Ureter (tissue), 1 donor: ENCODE measurements at regions not wholly inside any gene's neighbourhood (a gene's known extent, or its start where the extent isn't known, plus 50 kb on each side); places are given as distances from the start of the nearest gene placed in this dataset.
"Not testable (repeated sequence)": the region's sequence is repeated elsewhere in the genome, so short reads cannot be mapped to it uniquely, and the experiment has no call there.

Experiments used
- DNase-seq: peaks from one replicate; pipeline ENCODE4 v3.0.0-alpha.2; 2020; ENCODE audit warnings: low spot score
- donor health status: DM: yes; HTN: yes; CAD: no.

DNA sequence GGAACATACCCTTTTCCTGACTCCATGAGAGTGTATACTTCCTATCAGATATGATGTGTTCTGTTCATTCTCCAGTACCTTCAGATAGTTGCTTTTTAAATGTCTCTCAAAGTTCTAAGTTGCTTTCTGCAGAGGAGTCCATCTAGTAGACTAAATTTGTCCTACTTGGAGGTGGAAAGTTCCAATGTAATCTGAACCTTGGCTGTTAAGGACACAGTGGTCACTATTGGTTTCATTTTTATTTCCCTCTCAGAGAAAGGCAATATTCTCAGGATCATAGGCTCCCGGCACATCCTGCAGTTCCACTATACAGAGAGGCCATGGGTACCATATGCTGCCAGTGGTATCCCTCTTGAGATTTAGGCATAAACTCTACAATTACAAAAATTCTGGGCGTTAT lies 634.6 kb downstream of the LRRC70 start:
- DNase-seq = no peak

DNA sequence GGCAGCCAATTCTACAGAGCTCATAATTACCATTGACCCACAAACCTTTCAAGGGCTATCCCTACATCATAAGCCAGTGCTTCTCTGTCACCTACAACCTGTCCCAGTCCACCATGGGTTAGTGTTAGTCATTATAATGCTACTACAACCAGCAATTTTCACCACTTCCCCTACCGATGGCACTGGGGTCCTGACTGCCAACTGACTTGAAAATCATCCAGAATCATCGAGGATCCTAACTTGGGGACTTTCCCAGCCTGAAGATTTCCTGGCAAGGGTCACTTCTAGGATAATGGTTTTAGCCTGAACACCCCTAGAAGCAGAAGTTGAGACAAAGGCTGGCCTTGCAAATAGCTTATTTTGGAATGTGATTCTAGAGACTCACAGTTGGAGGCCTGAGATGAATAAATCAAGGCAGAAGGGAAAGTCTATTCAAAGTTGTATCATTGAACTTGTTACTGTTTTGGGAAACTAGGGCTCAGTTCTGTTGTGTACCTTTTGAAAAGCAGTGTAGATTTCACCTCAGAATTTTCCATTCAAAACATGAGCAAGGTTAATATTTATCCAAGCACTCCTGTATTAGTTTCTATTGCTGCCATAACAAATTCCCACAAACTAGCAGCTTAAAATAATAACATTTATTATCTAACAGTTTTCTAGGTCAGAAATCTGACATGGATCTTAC lies 633.0 kb downstream of the LRRC70 start:
- no peak for DNase-seq

DNA sequence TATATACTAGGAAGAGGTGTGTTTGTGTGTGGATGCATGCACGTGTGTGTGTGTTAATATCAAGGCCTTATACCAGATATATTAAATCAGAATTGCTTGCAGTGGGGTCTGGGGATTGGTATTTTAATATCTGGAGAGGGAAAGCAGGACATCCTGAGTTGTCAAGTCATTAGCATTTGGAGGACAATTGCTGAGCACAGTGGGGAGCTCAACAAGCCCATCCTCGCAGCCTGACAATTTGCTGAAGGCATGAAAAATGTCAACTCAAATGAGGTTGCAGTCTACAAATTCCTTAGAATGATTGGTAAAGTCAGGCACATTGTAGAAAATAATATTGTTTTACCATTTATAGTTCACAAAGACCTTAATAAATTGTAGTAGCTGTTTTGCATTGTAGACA lies 627.4 kb downstream of the LRRC70 start:
- DNase-seq = no peak

DNA sequence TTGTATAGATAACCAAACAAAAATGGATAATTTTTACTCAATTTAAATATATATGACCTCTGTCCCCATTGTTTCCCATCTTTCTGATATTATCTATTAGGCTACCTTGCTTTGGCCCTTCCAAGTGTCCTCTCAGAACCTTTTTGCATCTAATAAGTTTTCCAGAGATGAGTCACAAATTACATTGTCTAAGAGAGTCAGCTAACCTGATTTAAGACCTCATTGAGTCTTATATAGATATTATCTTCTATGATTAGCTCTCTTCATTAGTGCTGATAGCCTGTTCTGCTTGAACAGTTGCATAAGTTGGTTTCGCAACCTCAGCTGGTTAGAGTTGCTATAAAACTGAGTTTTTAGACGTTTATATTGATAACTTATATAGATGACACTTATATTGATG lies 623.1 kb downstream of the LRRC70 start:
- no peak for DNase-seq

DNA sequence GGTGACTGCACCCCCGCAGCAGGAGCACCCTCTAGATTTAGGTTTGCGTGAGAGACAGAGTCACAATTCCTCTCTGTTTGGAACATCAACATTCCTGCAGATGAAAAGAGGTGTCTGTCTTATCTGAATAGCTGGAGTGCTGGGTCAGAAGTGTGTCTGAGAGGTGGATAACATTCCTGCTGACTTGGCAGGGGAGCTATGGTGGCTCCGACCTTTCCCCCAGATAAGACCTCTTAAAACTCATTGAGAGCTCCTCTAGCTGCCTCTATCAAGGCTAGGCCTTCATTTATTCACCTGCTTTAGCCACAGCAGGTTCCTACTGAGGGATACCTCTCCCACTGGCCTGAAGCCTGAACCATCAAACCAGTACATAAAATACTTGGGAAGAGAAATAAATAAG lies 615.5 kb downstream of the LRRC70 start:
- DNase-seq = no peak

DNA sequence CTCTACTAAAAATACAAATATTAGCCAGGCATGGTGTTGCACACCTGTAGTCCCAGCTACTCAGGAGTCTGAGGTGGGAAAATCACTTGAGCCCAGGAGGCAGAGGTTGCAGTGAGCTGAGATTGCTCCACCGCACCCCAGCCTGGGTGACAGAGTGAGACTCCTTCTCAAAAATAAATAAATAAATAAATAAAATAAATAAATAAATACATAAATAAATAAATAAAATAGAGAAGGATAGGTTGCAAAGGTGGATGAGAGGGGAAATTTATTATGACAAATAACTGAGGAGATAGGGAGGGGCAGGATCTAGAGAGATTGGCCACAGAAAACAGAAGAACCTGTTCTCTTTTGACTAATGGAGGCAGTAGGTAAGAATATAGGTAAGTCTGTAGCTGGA lies 601.6 kb downstream of the LRRC70 start:
- DNase-seq = not testable (repeated sequence)

DNA sequence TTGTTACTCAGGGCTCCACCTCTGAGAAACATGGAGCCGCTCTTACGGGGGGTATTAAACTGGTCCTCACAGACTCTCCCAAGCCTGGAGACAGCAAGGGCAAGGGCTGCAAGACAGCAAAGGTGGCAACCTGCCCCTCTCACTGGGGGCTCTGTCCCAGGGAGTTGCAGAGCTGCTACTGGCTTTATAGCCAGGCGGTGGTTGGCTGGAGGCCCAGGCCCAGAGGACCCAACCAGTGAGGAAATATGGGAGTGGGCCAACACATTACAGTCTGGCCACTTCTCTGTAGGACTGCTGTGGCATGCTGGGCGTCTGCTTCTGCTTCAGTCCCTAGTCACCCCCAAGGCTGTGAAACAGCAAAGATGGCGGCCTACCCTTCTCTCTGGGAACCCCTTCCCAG lies 597.2 kb downstream of the LRRC70 start:
- DNase-seq = no peak

DNA sequence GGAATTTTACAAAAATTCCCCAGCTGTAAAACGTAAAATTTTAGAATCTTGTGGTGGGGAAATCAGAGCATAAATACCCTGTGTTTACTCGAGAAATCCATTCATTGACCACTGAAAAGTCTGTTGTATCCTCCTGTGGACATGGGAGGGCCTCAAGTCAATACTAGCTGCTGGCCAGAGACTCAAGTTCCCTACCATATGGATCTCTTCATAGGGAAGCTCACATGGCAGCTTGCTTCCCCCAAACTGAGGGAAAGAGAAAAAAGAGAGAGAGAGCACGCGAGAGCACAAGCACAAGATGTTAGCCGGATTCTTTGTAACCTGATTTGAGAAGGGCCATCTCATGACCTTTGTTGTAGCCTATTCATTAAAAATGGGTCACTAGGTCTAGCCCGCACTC lies 591.9 kb downstream of the LRRC70 start:
- DNase-seq = no peak

DNA sequence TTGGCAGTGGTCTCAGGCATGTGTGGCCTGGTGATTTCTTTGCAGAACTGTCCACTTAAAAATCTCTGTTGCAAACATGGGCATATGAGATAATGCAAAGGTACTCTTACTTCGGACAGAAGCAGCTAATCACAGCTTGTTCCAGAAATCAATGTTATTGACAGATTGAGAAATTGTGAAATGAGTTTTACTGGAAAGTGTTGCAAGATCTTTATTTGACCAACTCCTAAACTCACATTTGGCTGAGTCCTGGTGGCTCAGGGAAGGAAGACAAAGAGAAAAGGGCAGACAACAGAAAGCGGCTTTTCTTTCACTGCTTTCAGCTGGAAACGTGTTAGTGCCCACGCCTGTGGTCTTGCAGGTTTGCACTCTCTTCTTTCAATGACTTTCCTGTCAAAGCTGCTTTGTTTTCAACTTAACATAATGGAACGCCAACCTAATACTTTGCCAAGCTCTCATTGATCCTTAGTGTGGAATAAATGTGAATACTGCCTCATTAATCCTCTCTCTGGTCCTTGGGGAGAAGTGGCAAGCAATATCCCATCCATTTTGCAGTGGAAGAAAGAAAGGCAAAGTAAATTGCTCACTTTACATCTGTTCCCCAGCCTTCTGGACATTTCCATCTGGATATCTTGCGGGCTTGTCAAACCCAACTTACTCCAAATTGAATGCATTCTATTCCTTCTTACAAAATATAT lies 586.4 kb downstream of the LRRC70 start:
- no peak for DNase-seq

DNA sequence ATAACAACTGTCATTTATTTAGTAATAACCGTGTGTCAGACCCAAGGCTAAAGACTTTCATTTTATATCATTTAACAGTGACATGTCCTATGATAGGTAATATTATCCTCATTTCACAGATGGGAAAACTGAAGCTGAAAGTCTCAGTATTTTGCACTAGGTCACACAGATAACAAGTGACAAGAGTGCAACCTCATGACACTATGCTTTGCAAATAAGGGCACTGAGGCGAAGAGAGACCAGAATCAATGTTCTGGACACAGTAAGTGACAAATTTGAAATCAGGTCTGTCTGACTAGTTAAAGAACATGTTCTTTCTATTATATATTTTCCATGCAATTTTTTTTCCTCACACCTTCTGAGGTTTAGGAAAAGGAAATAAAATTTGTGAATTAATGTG lies 585.7 kb downstream of the LRRC70 start:
- DNase-seq = no peak

DNA sequence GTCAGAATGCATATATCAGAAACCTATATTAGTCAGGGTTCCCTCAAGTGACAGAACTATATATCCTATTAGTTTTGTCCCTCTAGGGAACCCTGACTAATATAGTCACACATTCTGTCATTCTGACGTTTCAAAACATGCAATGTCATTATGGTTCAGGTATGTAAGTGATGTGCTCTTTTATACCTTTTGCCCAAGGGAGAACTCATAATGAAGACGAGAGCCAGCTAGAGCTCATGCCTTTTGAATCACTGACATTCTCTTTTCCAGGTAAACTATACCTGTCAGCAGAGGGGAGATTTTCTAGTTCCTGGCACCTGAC lies 576.7 kb downstream of the LRRC70 start:
- no peak for DNase-seq

DNA sequence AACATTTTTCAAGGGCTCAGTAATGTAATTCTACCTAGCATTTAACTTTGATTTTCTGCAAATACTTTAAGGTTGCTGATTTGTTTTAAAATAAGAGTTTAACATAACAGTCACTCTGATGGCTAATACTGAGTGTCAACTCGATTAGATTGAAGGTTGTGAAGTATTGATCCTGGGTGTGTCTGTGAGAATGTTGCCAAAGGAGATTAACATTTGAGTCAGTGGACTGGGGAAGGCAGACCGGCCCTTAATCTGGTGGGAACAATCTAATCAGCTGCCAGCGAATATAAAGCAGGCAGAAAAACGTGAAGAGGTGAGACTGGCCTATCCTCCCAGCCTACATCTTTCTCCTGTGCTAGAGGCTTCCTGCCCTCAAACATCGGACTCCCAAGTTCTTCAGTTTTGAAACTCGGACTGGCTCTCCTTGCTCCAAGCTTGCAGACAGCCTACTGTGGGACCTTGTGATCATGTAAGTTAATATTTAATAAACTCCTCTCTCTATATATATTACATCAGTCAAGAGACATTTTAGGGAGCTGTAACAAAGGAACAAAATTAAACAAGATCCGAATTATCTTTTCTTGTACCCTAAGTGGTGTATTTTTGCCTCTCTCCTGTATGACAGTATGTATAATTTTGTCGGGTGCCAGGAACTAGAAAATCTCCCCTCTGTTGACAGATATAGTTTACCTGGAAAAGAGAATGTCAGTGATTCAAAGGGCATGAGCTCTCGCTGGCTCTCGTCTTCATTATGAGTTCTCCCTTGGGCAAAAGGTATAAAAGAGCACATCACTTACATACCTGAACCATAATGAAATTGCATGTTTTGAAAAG lies 576.1 kb downstream of the LRRC70 start:
- DNase-seq = no peak

DNA sequence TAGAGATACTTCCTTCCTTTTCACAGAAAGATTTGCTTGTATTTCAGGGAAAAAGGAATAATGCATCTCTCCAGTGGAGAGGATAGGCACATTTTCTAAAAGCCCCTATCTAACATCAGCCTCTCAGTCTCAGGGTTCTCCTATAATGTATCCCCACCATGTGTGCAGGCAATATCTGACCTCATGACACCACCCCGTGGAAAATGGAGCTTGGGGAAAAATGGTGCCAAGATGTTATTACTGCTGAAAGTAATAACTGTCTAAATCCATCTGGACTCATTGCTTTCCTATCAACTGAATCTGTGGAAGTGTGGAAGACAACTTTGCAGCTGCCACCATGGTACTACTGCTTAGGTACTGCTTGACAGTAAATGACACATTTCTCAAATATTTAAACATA lies 574.3 kb downstream of the LRRC70 start:
- DNase-seq = no peak

DNA sequence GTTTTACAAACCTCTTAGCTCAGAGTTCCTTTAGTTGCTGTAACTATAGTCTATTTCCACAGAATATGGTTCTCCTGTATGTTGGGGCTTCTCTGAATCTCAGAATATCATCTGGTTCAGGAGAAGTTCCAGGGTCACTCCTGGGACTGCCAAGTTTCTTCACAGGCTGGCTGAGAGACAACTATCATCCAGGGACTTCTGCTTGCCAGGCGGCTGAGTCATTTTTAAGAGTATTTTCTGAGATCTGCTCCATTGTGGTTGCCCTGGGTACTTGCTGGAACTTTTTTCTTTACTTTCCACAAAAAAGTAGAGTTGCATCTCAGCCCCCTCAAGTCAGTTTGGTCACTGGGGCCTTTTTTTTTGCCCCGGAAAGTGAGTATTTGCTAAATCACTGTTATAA lies 566.5 kb downstream of the LRRC70 start:
- DNase-seq = no peak

DNA sequence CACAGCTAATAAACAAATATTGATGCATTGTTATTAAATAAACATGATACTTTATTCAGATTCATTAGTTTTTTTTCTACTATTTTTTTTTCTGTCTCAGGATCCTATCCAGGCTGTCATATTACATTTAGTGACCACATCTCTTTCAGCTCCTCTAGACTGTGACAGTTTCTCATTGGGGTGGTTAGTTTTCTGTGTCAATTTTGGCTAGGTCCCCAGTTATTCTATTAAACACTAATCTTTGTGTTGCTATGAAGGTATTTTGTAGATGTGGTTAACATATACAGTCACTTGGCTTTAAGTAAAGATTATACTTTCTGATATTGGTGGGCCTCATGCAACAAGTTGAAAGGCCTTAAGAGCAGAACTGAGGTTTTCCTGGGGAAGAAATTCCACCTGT lies 563.0 kb downstream of the LRRC70 start:
- DNase-seq = no peak

DNA sequence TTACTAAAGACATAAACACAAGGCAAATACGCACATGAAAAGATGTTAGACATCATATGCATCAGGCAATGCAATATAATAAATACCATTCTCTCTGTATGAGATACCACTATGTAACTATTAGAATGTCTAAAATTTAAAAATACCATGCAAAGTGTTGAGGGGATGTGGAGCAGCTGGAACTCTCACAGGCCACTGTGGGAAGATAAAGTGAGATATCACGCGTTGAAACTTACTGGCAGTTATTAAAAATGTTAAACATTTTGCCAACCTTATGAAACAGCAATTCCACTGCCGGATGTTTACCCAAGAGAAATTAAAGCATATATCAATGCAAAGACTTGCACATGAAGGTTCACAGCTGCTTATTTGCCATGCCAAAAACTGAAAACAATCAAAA lies 556.7 kb downstream of the LRRC70 start:
- no peak for DNase-seq

DNA sequence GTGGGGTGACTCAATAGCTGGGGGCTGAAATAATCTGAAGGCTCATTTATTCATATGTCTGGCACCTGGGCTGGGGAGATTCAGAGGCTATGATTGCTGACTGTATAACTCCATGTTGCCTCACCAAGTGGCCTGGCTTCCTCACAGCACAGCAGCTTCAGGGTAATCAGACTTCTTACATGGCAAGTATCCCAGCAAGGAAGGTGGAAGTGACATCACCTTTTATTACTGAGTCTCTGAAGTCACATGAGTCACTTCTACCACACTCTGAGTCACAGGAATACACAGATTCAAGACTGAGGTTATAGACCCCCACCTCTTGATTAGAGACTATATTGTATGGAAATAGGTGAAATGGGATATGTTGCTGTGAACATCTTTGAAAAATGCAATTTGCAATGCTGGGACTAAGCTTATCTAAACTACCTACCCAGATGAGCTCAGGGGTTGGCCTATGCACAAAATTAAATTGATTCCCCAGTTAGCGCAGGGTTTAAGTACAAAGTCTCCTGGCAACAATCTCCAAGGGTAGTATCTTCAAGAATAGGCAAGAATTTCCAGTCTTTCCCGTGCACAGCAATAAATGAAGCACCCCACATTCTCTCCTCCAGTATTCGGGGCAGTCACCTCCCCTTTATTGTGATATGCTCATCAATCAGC lies 553.1 kb downstream of the LRRC70 start:
- no peak for DNase-seq

DNA sequence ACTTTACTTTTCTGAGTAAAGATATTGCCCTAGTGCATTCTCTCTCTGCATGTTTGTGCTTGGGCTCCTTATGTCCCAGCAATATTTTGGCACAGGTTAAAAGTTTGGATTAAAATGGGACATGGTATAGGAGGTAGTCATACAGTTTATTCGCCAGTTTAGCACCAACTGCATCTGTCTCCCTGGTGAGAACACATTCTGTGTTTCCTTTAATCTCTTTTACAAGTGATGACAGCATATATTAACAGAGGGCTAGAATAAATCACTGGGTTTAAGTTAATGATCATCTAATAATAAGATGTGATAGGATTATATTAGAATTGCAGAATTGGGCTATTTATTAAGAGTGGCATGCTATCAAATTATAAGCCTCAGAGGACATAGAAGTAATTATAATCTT lies 550.1 kb downstream of the LRRC70 start:
- no peak for DNase-seq

DNA sequence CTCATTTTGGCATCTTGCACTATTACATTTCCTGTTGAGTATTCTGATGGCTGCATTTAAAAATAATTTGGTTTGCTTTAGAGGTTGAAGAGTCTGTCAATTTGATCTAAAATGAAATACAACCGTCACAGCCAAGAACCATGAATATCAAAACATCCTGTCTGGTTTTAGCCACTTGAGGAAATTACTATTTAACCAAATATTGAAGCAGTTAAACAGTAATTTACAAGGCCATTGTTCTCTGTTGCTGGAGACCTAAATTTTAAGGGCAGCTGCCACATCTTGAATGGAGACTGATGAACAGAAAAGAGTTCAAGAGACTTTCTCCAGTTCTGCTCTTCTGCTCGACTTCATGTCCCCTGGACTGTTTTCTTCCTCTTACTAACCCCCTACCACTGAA lies 549.4 kb downstream of the LRRC70 start:
- DNase-seq = no peak

DNA sequence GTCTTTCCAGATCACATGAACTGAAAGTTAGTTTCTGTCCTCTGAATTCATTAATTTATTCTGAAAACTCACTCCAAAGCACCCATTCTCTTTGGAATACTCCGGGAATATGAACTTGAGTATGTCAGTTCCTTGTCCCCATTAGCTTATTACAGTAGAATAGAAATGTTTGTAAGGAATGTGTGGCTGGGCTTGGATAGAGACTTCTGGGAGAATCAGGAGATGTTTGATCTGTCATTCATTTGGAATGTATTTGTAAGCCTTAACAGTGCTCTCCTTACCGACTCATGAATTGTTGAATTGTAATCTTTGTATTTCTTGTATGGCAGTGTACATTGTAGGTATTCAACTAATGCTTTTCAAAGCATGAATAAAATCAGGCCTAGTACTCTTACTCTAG lies 548.4 kb downstream of the LRRC70 start:
- DNase-seq = no peak

DNA sequence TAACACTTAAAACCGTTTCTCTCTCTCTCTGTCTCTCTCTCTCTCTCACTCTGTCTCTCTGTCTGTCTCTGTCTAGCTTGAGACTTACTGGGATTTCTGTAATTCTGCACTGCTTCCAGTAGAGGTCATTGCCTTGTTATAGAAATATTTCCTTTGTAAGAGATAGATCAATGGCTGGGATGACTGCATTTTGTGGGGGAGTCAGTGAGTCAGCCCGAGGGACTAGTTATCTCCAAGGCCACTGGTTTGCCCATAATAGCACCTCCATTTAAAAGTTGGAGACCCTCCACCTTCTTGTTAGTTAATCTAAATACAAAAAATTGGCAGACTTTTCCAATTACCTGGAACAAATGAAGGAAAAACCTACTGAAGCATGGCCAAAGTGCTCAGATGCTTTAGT lies 547.2 kb downstream of the LRRC70 start:
- no peak for DNase-seq

DNA sequence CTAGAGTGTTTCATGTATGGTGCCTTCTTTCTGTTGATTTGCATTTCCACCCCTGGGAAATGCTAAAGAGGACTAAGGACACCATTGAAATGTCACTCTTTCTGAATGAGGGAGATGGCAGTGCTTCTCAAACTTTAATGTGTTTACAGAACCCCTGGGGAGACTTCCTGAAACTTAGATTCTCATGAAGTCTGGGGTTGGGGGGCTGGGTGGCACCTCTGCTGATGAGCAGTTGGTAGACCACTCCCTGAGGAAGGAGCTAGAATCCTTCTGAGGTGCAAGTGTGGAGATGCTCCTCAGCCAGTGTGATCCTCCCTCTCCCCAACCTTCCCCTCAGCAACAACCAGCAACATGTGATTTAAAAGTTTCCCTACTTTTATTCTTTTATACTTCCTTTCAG lies 546.8 kb downstream of the LRRC70 start:
- no peak for DNase-seq

DNA sequence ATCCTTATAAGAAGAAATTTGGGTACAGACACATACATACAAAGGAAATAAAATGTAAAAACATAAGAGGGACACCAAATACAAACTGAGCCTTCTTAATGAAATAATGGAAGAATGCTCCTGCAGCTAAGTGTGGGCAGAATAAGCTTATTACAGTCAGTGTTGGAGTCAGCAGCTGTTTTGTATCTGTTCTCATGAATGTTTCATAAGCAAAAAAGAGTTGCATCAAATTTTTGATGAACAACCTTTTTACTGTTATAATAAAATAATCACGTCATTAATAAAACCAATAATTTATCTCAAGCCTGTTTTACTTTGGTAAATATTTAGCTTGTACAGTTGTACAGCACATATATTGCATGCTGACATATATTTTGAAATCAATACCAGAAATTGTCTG lies 545.6 kb downstream of the LRRC70 start:
- no peak for DNase-seq
